K562 (cell line): ENCODE measurements at regions not wholly inside any gene's neighbourhood (a gene's known extent, or its start where the extent isn't known, plus 50 kb on each side); places are given as distances from the start of the nearest gene placed in this dataset.

ENCODE experiments used
- BRD4 ChIP-seq: fragments of 200-600 bp; sonication (generic); IDR thresholded peaks from 2 replicates; pipeline ENCODE4 v1.6.1; 2017; ENCODE audit warnings: inconsistent platforms
- MXI1 ChIP-seq: IDR thresholded peaks from 2 replicates; pipeline ENCODE4 v1.6.1; 2011; ENCODE audit warnings: low read depth, mild to moderate bottlenecking, improper control_type of control experiment, low read length
- NFXL1 ChIP-seq: fragments of 450-650 bp; formaldehyde crosslinking; IDR thresholded peaks from 2 replicates; pipeline ENCODE4 v1.4.0; 2021; ENCODE audit warnings: mild to moderate bottlenecking
- POLR2H ChIP-seq: IDR thresholded peaks from 2 replicates; pipeline ENCODE4 v1.6.1; 2016; ENCODE audit warnings: missing genetic modification characterization, low read depth, mild to moderate bottlenecking, control low read depth, missing compliant biosample characterization, moderate library complexity
- RERE ChIP-seq: sonication (generic); formaldehyde crosslinking; IDR thresholded peaks from 2 replicates; pipeline ENCODE4 v1.8.0; 2023; ENCODE audit warnings: missing genetic modification reagents, mild to moderate bottlenecking, borderline replicate concordance
- TCF15 ChIP-seq: fragments of 250-450 bp; sonication (Bioruptor Pico); IDR thresholded peaks from 2 replicates; pipeline ENCODE4 v1.8.0; 2022; ENCODE audit warnings: moderate library complexity, mild to moderate bottlenecking, inconsistent platforms
- ZBTB40 ChIP-seq, 2 experiments: fragments of 450-650 bp in 1 of 2; sonication (generic) in 1 of 2; formaldehyde crosslinking in 1 of 2; IDR thresholded peaks; 2 replicates each; pipeline versions ENCODE4 v1.7.1 to v1.9.0; 2016 to 2022; ENCODE audit warnings: inconsistent platforms in 1 of 2, mild to moderate bottlenecking in 1 of 2, missing genetic modification reagents in 1 of 2
- ZNF165 ChIP-seq: fragments of 250-450 bp; sonication (Bioruptor Pico); IDR thresholded peaks from 2 replicates; pipeline ENCODE4 v1.4.0; 2020; ENCODE audit warnings: borderline replicate concordance

GRCh38 chr7:155206318-155207020 lies 91.2 kb upstream of the INSIG1 start (continued):
- TF ChIP-seq ZBTB40 (IDR thresholded peaks at IDR 0.05) (no peak; the same call in 1 of the 2 replicates), ZBTB40 (CRISPR knock-in tag; IDR thresholded peaks at IDR 0.05) (no peak), POLR2H (tag) (no peak), BRD4 (peak; percentile 81; the same call in 1 of the 2 replicates), ZNF165 (CRISPR knock-in tag) (no peak), TCF15 (CRISPR knock-in tag) (no peak), NFXL1 (CRISPR knock-in tag) (no peak), RERE (CRISPR knock-in tag) (no peak), MXI1 (no peak)
